HG03103 (cell line): ENCODE measurements at regions not wholly inside any gene's neighbourhood (a gene's known extent, or its start where the extent isn't known, plus 50 kb on each side); places are given as distances from the start of the nearest gene placed in this dataset.

Experiments
- ATAC-seq: cut with Tn5 transposase; IDR thresholded peaks from one replicate; pipeline ENCODE4 v1.9.1; 2021; ENCODE audit warnings: low read depth; ENCODE audit not compliant: unreplicated experiment

DNA sequence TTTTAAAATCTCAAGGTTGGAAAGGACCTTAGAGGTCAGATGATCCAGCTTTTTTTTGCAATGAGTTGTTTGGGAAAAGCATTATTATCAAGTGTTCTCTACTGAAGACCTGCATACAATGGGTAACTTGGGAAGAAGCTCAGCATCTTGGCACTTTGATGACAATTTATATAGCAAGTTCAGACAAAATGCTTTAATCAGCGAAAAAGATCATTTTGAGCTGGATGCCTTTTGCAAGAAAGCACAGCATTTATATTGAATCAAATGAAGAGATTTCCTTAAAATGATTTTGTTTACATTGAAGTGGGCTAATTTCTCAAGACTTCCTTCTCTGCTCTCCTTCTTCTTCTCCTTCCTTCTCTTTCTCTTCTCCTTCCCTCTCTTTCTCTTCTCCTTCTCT is 796.4 kb upstream of the CDH2 start:
- ATAC-seq: no peak

DNA sequence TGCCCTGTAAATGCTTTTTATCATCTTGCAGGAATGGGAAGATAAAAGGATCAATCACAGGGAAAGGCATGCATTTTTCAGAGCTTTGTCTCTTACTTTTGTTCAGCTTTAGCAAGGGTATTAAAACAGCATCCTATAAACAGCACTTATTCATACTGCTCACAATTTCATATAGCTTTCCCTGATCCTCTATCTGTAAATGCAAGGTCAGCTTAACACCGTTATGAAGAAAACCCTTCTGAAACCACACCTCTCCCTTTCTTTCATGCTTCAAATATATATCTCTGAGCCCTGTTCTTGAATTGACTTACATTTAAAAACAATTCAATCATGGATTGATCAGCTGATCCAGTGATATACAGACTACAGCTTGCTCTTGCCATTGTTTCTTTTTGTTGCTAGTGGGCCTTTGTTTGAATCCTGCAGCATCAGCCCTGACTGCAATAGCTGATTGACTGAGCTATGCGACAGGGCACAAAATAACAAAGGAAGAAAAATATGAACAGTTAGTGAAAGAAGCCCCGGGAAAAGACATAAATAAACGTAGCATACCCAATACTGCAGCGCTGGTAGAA is 795.5 kb upstream of the CDH2 start:
- no peak for ATAC-seq

DNA sequence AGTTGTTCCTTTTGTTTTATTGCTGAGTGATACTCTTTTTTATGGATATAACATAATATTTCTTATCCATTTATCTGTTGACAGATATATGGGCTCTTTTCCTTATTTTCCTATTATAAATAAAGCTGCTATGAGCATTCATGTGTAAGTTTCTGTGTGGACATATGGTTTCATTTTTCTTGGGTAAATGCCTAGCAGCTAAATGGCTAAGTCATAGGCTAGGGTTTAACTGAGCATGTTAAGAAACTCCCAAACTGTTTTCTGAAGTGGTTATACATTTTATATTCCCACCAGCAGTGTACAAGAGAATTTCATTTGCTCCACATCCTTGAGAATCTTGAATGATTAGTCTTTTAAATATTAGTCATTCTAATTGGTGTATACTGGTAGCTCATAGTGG is 786.6 kb upstream of the CDH2 start:
- no peak for ATAC-seq

DNA sequence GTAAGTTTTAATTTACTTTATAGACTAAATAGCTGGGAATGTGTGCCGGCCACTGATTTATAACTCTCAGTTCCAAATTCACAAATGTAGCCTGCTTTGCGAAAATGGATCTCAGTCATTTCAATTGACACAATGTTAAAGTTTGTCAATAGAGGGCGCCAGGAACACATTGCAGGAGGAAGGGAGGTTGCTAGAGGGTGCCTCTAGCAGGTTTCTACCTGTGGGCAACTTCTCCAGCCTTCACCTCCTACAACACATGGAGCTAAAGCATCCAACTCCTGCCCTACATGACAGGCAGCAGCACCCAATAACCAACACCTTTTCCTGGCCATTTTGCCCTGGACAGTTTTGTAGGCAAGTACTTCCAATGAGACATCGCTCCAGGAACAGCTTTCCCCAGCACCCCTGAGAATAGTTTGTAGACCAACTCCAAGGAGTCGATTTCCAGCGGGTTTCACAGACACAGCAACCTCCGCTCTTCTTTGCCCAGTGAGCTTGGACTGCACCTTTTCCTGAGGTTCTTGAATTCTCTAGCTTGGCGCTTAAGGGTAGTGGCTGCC is 784.8 kb upstream of the CDH2 start:
- no peak for ATAC-seq

- no peak for ATAC-seq
These were observed 783.2 kb upstream of the CDH2 start for GRCh38 chr18:28960146-28960545.

DNA sequence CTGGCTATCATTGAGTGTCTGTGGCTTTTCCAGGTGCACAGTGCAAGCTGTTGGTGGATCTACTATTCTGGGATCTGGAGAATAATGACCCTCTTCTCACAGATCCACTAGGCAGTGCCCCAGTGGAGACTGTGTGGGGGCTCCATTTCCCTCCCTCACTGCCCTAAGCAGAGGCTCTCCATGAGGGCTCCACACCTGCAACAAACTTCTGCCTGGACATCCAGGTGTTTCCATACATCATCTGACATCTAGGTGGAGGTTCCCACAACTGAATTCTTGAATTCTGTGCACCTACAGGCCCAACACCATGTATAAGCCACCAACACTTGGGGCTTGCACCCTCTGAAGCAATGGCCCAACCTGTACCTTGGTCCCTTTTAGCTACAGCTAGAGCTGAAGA is 775.4 kb upstream of the CDH2 start:
- ATAC-seq: no peak

GRCh38 chr18:28947900-28948299 is 771.0 kb upstream of the CDH2 start:
- no peak for ATAC-seq

DNA sequence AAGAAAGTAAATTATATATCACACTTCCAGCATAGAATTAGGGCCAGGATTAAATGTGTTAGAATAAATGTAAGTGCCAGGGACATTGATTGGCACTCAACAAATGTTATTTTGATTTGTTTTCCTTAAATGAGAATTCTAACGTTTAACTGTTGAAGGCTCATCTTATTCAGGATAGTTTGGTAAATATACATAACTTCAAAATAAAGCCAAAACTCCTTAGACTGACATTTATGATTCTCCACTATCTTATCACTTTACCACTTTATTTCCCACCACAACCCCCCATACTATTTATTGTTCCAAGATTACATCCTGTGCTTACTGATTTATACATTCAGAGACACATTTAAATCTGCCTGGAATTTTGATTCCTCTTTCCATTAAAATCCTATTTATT is 769.5 kb upstream of the CDH2 start:
- no peak for ATAC-seq

- ATAC-seq: no peak
These were observed 746.0 kb upstream of the CDH2 start for GRCh38 chr18:28922936-28923335.

DNA sequence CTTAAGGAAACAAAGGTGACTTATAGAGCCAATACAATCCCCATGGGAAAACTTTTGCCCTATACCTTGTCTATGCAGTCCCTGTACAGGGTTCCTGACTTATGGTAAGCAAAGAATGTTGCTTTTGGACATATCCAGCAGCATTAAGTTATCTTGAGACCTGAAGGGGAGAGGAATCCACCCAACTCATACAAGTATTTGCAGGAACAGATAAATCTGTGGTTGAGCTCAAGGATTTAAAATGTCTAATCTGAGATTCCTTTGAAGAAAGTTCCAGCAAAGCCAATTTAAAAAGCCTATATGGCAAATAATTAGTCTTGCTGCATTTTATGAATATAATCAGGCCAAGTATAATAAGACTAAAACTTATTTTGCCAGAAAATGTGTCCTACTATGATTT is 739.5 kb upstream of the CDH2 start:
- ATAC-seq: no peak

DNA sequence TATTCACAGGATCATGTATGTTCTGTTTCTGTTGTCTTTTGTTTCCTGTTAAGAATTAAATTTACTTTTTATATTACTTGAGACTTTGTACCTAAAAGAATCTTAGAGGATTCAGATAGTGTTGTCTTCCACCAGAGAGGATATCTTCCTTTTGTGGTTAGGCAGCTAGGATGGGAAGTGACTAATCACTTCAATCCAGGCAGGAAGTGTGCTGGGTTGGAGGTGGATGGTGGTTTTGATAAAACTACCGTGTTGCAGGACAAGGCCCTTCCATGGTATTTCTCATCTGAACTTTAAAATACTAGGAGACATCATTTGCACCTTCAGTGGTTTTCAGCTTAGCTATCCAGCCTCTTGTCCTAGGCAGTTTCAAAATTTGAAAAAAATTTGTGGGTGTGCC is 728.6 kb upstream of the CDH2 start:
- no peak for ATAC-seq

- ATAC-seq: no peak
These were observed 727.9 kb upstream of the CDH2 start for GRCh38 chr18:28904789-28905364.

DNA sequence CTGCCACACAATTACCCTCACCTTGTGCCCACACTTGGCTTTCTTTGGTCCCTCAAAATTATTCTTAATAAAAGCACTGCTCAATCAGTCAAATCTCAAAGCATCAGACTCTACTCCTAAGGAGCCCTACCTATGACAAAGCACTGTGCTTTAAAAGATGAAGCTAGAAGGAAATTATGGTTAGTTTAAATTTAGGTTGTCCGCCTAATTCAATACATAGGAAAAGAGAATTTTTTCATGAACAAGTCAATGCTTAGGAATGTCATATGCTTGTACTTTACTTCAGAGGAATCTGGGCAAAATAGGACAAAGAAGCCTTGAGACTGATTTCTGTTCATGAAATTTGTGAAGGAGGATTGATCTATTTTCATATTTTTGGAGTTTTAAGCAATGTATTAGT is 726.4 kb upstream of the CDH2 start:
- no peak for ATAC-seq

DNA sequence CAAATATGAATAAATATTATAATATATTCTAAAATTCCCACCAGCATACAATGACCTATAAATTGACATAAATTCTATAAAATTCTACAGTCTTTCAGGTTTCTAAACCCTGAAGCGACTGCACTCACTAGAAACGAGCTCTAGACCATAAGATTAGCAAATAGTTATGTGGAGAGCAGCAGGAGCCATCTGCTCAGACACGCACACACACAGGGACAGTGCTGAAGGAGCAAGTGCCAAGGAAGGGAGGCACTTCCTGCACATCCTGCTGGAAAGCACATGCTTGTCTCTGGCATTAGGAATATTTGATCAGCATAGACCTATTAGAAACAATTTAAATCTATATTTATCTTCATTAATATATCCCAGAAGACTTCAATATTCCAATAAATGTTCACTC is 713.9 kb upstream of the CDH2 start:
- ATAC-seq: no peak

DNA sequence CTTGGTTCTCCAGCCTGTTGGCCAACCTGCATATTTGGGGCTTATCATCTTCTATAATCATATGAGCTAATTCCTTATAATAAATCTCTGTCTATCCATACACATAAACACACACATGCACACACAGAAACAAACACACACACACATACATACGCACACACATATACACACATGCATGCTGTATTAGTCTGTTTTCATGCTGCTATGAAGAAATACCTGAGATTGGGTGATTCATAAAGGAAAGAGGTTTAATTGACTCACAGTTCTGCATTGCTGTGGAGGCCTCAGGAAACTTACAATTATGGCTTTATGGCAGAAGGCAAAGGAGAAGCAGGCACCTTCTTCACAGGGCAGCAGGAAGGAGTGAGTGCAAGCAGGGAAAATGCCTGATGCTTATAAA is 707.4 kb upstream of the CDH2 start:
- ATAC-seq: no peak

DNA sequence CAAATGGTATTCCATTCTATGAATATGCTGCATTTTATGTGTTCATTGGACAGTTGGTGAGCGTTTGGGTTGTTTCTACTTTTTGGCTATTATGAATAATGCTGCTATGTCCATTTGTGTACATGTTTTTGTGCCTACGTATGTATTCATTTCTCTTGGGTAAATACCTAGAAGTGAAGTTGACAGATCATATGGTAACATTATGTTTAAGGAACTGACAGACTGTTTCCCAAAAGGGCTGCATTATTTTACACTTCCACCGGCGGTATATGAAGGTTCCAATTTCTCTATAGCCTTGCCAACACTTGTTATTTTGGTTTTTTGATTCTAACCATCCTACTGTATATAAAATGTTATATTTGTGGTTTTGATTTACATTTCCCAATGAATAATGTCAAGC is 703.9 kb upstream of the CDH2 start:
- ATAC-seq: no peak

DNA sequence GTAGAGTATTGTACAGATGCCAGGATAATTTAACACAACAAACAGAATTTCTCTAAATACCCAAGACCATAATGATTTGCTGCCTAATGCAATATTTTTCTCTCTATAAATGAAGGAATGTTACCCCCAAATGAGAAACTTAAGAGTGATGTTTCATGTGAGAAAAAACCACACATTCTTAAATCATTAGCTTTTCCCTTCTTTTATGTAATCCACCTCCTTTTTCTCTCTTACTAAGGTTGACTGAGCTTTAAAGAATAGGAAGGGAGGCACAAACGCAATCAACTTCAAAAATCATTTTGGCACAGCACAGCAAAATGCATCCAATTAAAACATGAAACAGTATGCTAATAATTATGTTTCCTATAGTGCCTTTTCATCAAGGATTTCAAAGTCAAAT is 698.1 kb upstream of the CDH2 start:
- ATAC-seq: no peak

- no peak for ATAC-seq
These were observed 686.5 kb upstream of the CDH2 start for GRCh38 chr18:28863396-28863795.

GRCh38 chr18:28858248-28858647 is 681.3 kb upstream of the CDH2 start:
- no peak for ATAC-seq

- ATAC-seq: no peak
These were observed 679.1 kb upstream of the CDH2 start for GRCh38 chr18:28855989-28856388.

- ATAC-seq: no peak
These were observed 678.6 kb upstream of the CDH2 start for GRCh38 chr18:28855524-28855923.

DNA sequence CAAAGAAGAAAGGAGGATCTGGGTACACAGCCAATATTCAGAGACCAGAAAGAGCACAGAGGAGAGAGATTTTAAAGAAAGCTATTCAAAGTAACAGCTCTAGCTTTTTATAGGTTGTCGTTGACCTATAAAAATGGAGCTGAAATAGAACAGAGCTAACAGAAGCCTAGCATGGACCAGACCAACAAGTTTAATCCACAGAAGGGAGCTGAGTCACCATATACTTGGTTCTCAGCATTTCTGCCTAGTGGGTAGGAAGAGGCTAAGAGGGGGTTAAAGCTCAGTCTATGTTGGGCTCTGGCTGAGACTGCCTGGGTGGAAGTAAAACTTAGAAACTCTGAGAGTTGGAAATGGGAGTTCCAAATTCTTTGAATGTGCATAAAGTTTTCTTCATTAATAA is 678.0 kb upstream of the CDH2 start:
- no peak for ATAC-seq

GRCh38 chr18:28846958-28847357 is 670.0 kb upstream of the CDH2 start:
- ATAC-seq: no peak
